GM13976 (cell line): ENCODE measurements at regions not wholly inside any gene's neighbourhood (a gene's known extent, or its start where the extent isn't known, plus 50 kb on each side); places are given as distances from the start of the nearest gene placed in this dataset.

Experiments
- DNase-seq: peaks from one replicate; pipeline ENCODE4 v3.0.0; 2012; ENCODE audit warnings: low spot score
- CTCF ChIP-seq: IDR thresholded peaks from 2 replicates; pipeline ENCODE4 v1.5.1; 2012; ENCODE audit warnings: borderline replicate concordance, mild to moderate bottlenecking; ENCODE audit not compliant: insufficient read depth; ENCODE audit errors: extremely low read depth, missing control alignments, control extremely low read depth
- in situ Hi-C: fragments of 300-500 bp; cut with MboI; formaldehyde crosslinking; loops from one replicate; pipeline ENCODE4 v1.12.0; 2022; ENCODE audit warnings: low sequenced_read_pairs, mixed read lengths, inconsistent platforms; ENCODE audit not compliant: unreplicated experiment

GRCh38 chr1:60223158-60223557 is 149.6 kb upstream of the C1orf87 start:
- in situ Hi-C loops = no loop called here
- no peak for TF ChIP-seq CTCF
- no peak for DNase-seq

GRCh38 chr1:60222360-60223115 is 149.0 kb upstream of the C1orf87 start:
- DNase-seq = no peak
- in situ Hi-C loops = no loop called here
- no peak for TF ChIP-seq CTCF

- DNase-seq = no peak
- in situ Hi-C loops = no loop called here
Observed at GRCh38 chr1:60213253-60213652, 139.7 kb upstream of the C1orf87 start.

DNA sequence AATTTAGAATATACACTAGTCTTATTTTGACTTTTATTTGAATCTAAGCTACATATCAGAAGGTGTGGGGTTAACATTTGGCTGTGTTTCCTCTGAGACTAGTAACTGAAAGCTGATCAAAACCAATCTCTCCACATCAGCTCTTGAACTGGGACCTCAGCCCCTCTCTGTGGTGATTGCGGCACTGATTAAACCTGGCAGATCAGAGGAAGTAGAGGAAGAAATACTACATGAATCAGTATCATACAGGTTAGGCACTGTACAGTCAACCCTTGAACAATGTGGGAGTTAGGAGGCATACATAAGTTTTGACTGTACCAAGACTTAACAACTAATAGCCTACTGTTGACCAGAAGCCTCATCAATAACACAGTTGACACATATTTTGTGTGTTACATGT is 122.5 kb upstream of the C1orf87 start:
- in situ Hi-C loops = no loop called here
- no peak for TF ChIP-seq CTCF

More at GRCh38 chr1:60213253-60213652, 139.7 kb upstream of the C1orf87 start:
- no peak for TF ChIP-seq CTCF

DNA sequence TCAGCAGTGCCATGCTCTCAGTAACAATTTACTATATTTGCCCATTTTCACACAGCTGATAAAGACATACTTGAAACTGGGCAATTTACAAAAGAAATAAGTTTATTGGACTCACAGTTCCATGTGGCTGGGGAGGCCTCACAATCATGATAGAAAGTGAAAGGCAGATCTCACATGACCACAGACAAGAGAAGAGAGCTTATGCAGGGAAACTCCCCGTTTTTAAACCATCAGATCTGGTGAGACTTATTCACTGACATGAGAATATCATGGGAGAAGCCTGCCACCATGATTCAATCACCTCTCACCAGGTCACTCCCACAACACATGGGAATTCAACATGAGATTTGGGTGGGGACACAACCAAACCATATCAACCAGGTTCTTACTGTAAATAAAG is 112.1 kb upstream of the C1orf87 start:
- DNase-seq = no peak
- in situ Hi-C loops = no loop called here
- no peak for TF ChIP-seq CTCF

More for the DNA sequence above, 122.5 kb upstream of the C1orf87 start:
- DNase-seq = no peak

GRCh38 chr1:60184521-60184920 is 111.0 kb upstream of the C1orf87 start:
- no peak for TF ChIP-seq CTCF
- in situ Hi-C loops = no loop called here
- no peak for DNase-seq
